OCI-LY1 (cell line): ENCODE measurements at regions not wholly inside any gene's neighbourhood (a gene's known extent, or its start where the extent isn't known, plus 50 kb on each side); places are given as distances from the start of the nearest gene placed in this dataset.

Source experiments
- H2AFZ ChIP-seq: fragments of 200-600 bp; sonication (generic), shearing (Covaris generic); 2 replicates; pipeline ENCODE4 v1.6.0; 2014; ENCODE audit warnings: antibody characterized with exemption, mild to moderate bottlenecking, low read length
- H3F3A ChIP-seq: fragments of 200-600 bp; sonication (generic), shearing (Covaris generic); 2 replicates; pipeline ENCODE4 v1.6.0; 2014; ENCODE audit warnings: mild to moderate bottlenecking, antibody characterized with exemption, low read length, moderate library complexity; ENCODE audit not compliant: insufficient read depth
- H3K27ac ChIP-seq: fragments of 200-600 bp; sonication (generic); 2 replicates; pipeline ENCODE4 v1.5.1; 2014; ENCODE audit warnings: low read length, mixed run types, mild to moderate bottlenecking, low read depth; ENCODE audit not compliant: poor library complexity, severe bottlenecking
- H3K27me3 ChIP-seq: fragments of 200-600 bp; sonication (generic); 2 replicates; pipeline ENCODE4 v1.6.0; 2014; ENCODE audit warnings: antibody characterized with exemption, mild to moderate bottlenecking, low read length, moderate library complexity; ENCODE audit not compliant: insufficient read depth
- H3K36me3 ChIP-seq: fragments of 200-600 bp; sonication (generic); 2 replicates; pipeline ENCODE4 v1.6.1; 2014; ENCODE audit warnings: mild to moderate bottlenecking, antibody characterized with exemption, low read length, moderate library complexity, mixed read lengths; ENCODE audit not compliant: insufficient read depth
- H3K4me1 ChIP-seq: fragments of 200-600 bp; sonication (generic); 2 replicates; pipeline ENCODE4 v1.5.1; 2014; ENCODE audit warnings: mild to moderate bottlenecking, low read length, moderate library complexity; ENCODE audit not compliant: insufficient read depth, severe bottlenecking
- H3K4me2 ChIP-seq: fragments of 200-600 bp; sonication (generic), shearing (Covaris generic); 2 replicates; pipeline ENCODE4 v1.6.1; 2014; ENCODE audit warnings: low read length
- H3K4me3 ChIP-seq: fragments of 200-600 bp; sonication (generic); 2 replicates; pipeline ENCODE4 v1.5.1; 2014; ENCODE audit warnings: low read length, low read depth, mild to moderate bottlenecking, mixed read lengths; ENCODE audit not compliant: poor library complexity, severe bottlenecking
- H3K79me2 ChIP-seq: fragments of 200-600 bp; shearing (Covaris generic); 2 replicates; pipeline ENCODE4 v1.6.1; 2016; ENCODE audit warnings: mixed run types, low read length, mixed read lengths; ENCODE audit not compliant: insufficient read depth
- H3K9ac ChIP-seq: fragments of 200-600 bp; sonication (generic), shearing (Covaris generic); 2 replicates; pipeline ENCODE4 v1.6.1; 2014; ENCODE audit warnings: mild to moderate bottlenecking, low read length, mixed read lengths
- H3K9me2 ChIP-seq: fragments of 200-600 bp; sonication (generic), shearing (Covaris generic); 2 replicates; pipeline ENCODE4 v1.6.1; 2014; ENCODE audit warnings: low read depth, mild to moderate bottlenecking, low read length, mixed read lengths
- H3K9me3 ChIP-seq: fragments of 200-600 bp; shearing (Covaris generic); 2 replicates; pipeline ENCODE4 v1.6.1; 2014; ENCODE audit warnings: low read length, mixed read lengths
- H4K20me1 ChIP-seq: fragments of 200-600 bp; sonication (generic), shearing (Covaris generic); 2 replicates; pipeline ENCODE4 v1.6.0; 2016; ENCODE audit warnings: mild to moderate bottlenecking, low read length; ENCODE audit not compliant: insufficient read depth
- CTCF ChIP-seq: fragments of 200-600 bp; sonication (generic), shearing (Covaris generic); IDR thresholded peaks from 2 replicates; pipeline ENCODE4 v1.5.1; 2017; ENCODE audit warnings: mild to moderate bottlenecking, antibody characterized with exemption, low read length, moderate library complexity, mixed read lengths
- EZH2 ChIP-seq: fragments of 200-600 bp; sonication (generic), shearing (Covaris generic); IDR thresholded peaks from 2 replicates; pipeline ENCODE4 v1.8.0; 2017; ENCODE audit warnings: borderline replicate concordance, mixed run types, mild to moderate bottlenecking, antibody characterized with exemption, low read length, moderate library complexity, mixed read lengths

GRCh38 chr3:82423268-82424030 is 662.0 kb upstream of the GBE1 start:
- no peak overlapping the region for H3K4me2 ChIP-seq
- no peaks in the 10 kb centered on the region for H3K79me2 ChIP-seq
- no peaks in the 10 kb centered on the region for H3K9me2 ChIP-seq
- no peaks in the 10 kb centered on the region for H3F3A ChIP-seq
- no peak overlapping the region for H3K27ac ChIP-seq
- H3K4me3 ChIP-seq: no peak overlapping the region
- H3K27me3 ChIP-seq: no peaks in the 10 kb centered on the region
- H3K4me1 ChIP-seq: no peaks in the 10 kb centered on the region
- TF ChIP-seq CTCF (no peak), EZH2 (no peak)
- no peaks in the 10 kb centered on the region for H3K36me3 ChIP-seq
- no peak overlapping the region for H2AFZ ChIP-seq
- H4K20me1 ChIP-seq: no peaks in the 10 kb centered on the region
- no peak overlapping the region for H3K9ac ChIP-seq
- H3K9me3 ChIP-seq: no peaks in the 10 kb centered on the region

GRCh38 chr3:82416830-82417229 is 655.4 kb upstream of the GBE1 start:
- no peak overlapping the region for H3K27ac ChIP-seq
- H3K9ac ChIP-seq: no peak overlapping the region
- no peak overlapping the region for H3K4me3 ChIP-seq
- no peaks in the 10 kb centered on the region for H3K9me2 ChIP-seq
- no peak overlapping the region for H2AFZ ChIP-seq
- H3K9me3 ChIP-seq: no peaks in the 10 kb centered on the region
- no peaks in the 10 kb centered on the region for H3F3A ChIP-seq
- no peaks in the 10 kb centered on the region for H3K4me1 ChIP-seq
- no peaks in the 10 kb centered on the region for H4K20me1 ChIP-seq
- TF ChIP-seq EZH2 (no peak), CTCF (no peak)
- no peaks in the 10 kb centered on the region for H3K27me3 ChIP-seq
- H3K36me3 ChIP-seq: no peaks in the 10 kb centered on the region
- no peak overlapping the region for H3K4me2 ChIP-seq
- H3K79me2 ChIP-seq: no peaks in the 10 kb centered on the region

- Histone ChIP-seq H3K27ac (no peak overlapping the region), H3K4me1 (no peaks in the 10 kb centered on the region), H3K4me2 (no peak overlapping the region), H3K36me3 (no peaks in the 10 kb centered on the region), H3K27me3 (no peaks in the 10 kb centered on the region), H3K9me2 (no peaks in the 10 kb centered on the region), H3K9ac (no peak overlapping the region), H4K20me1 (no peaks in the 10 kb centered on the region), H3F3A (no peaks in the 10 kb centered on the region), H3K9me3 (no peaks in the 10 kb centered on the region), H3K79me2 (no peaks in the 10 kb centered on the region), H2AFZ (no peak overlapping the region), H3K4me3 (no peak overlapping the region)
- no peak for TF ChIP-seq EZH2
- TF ChIP-seq CTCF: no peak
These were observed 654.9 kb upstream of the GBE1 start for GRCh38 chr3:82416349-82416748.
